Stimulated activated CD8-positive, alpha-beta memory T cell treated with anti-CD3 and anti-CD28 coated beads, Interleukin-7, amount 100 ng/mL, for 24 hours (primary cell): ENCODE measurements at regions not wholly inside any gene's neighbourhood (a gene's known extent, or its start where the extent isn't known, plus 50 kb on each side); places are given as distances from the start of the nearest gene placed in this dataset.
"Not testable (repeated sequence)": the region's sequence is repeated elsewhere in the genome, so short reads cannot be mapped to it uniquely, and the experiment has no call there.

Experiments
- DNase-seq: peaks from one replicate; pipeline ENCODE4 v3.0.0-alpha.2; 2020; ENCODE audit warnings: low read depth

DNA sequence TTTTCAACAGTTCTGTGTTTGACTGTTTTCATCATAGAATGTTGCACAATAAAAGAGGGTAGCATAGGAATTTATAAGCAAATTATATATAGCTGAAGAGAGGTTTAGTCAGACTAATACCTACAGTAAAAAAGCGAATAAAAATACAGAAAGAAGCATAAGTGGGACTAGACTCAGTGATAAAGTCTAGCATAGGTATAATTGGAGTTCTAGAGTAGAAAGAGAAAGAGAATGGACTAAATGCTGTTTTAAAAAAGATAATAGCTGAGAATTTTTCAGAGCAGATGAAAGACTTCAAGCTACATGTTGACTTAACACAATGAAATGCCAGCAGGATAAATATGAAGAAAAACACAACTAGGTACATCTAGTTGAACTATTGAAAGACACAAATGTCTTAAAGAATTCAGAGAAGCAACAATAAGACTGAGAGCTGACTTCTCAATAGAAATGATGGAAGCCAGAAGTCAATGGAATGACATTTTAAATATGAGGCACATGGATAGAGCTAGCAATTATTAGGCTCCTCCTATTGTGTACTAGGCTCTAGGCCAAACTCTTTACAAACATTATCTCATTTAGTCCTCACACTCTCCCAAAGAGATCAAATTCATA is 573.9 kb downstream of the ZNF608 start:
- DNase-seq = no peak

DNA sequence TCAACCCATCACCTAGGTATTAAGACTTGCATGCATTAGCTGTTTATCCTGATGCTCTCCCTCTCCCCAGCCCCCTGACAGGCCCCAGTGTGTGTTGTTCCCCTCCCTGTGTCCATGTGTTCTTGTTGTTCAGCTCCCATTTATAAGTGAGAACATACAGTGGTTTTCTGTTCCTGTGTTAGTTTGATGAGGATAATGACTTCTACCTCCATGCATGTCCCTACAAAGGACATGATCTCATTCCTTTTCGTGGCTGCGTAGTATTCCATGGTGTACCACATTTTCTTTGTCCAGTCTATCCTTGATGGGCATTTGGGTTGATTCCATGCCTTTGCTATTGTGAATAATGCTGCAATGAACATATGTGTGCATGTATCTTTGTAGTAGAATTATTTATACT is 578.3 kb downstream of the ZNF608 start:
- not testable (repeated sequence) for DNase-seq

GRCh38 chr5:124162767-124163532 is 583.5 kb downstream of the ZNF608 start:
- DNase-seq = no peak

GRCh38 chr5:124161266-124161665 is 585.2 kb downstream of the ZNF608 start:
- DNase-seq = no peak

- DNase-seq = no peak
Measured at GRCh38 chr5:124160265-124160664, 586.2 kb downstream of the ZNF608 start.

GRCh38 chr5:124157320-124157719 is 589.1 kb downstream of the ZNF608 start:
- DNase-seq = no peak

DNA sequence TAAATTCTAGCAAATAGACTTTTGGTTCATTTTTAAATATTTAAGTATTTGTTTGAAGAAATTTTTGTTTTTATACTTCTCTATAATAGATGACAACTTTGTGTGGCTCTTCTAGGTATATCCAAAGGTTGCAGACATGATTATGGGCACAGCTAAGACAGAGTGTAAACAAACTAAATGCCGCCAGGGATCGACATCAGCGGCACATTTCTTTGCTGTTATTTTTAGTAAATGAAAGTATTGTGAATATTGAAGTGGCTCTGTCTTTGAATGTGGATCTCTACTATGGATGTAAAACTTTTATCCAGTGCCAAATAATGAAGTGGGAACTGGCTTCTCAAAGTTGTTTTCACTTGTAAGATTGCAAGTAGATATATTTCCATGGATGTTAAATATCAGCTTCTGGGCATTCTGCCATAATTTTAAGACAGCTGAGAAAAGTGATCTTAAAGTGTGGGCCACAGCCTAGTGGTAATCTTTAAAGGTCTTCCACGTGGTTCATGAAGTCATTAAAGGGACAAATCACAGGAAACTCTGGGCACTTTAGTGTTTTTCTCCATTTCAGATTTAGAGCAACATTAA is 589.9 kb downstream of the ZNF608 start:
- DNase-seq = no peak

DNA sequence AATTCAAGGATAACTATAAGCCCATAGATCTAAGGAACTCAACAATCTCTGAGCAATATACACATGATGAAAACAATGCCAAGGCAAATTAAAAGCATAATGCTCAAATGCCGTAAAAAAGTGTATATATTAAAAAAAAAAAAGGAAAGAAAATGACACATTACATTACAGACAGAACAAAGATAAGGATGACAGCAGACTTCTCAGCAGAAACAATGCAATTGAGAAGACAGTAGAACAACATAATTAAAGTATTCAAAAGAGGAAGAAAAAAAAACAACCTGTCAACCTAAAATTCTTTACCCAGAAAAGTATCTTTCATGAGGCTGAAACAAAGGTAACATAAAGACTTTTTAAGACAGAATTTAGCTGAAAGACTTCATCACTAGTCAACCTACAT is 591.7 kb downstream of the ZNF608 start:
- no peak for DNase-seq

- no peak for DNase-seq
Measured at GRCh38 chr5:124153588-124153987, 592.9 kb downstream of the ZNF608 start.

DNA sequence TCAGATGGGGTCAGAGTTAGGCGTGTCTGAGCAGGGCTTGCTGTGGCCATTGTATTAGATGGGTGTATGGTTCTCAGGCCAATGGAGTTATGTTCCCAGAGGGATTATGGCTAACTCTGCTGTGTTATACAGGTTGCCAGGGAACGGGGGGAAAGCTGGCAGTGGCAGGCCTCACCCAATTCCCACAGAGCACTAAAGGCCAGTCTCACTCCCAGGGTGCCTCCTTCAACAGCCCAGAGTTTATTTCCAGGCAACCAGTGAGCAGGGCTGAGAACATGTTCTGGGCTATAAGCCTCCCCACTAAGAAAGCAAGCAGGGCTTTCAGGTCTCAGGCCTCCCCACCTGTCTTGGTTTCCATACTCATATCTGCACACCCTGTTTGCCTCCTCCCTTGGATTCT is 597.9 kb downstream of the ZNF608 start:
- DNase-seq = no peak

DNA sequence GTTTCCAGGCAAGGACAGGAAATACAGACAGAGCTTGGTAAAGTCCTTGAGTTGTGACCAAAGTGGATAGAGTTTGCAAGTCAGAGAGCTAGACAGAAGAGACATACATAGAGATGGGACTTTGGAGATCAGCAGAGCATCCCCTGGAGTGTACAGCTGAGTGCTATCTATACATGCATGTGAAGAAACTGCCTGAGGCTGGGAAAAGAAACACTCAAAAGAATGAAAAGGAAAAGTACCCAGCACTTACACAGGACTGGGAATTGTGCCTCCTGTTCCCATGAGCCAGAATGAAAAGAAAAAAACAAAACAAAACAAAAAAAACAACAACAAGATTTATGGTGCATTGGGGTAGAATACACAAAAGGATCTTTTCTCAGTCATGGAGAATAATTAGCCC is 606.4 kb downstream of the ZNF608 start:
- DNase-seq = no peak

DNA sequence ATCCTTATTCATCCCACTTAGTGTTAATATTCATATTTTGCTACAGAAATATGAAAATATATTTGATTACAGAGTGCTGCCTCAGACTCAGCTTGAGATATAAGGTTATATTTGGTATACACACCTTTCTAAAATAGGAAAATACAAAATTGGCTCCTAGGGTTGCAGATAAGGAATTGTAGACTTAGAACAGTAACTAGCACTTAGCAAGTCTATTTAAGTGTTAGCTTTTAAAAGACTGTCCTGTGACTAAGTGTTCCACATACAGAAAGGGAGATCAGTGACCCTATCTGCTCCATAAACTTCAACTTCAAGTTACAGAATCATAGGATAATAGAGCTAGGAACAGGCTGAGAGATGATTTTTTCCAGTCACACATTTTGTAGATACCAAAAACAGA is 607.0 kb downstream of the ZNF608 start:
- DNase-seq = no peak

- DNase-seq = no peak
Measured at GRCh38 chr5:124136609-124137008, 609.8 kb downstream of the ZNF608 start.

DNA sequence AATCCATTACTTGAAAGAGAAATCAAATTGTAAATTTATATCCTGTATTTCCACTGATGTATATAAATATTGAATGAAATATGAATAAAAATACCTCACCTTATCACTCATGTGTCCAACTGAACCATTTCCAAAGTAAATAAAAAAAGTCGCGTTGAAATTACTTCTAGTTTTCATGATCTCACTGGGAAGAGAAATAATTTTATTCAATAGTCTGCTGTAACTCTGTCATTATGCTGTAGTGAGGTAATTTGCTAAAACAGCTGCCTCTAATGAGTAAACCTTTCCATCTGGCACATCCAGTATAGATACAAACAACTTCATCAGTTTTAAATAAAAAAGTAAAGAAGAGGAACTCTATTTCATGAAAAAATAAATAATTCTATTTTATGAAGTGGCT is 611.5 kb downstream of the ZNF608 start:
- no peak for DNase-seq

DNA sequence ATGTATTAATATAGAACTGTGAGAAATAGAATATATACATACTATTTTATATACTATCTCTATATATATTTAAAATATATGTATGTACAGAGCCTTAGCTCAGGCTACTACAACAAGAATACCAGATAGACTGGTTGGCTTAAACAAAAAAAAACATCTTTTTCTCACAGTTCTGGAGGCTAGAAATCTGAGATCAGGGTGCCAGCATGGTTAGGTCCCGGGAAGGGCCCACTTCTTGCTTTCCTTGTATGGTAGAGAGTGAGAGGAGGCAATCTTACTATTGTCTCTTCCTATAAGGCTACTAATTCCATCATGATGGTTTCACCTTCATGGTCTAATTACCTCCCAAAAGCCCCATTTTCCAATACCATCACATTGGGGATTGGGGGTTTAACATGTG is 613.0 kb downstream of the ZNF608 start:
- no peak for DNase-seq

DNA sequence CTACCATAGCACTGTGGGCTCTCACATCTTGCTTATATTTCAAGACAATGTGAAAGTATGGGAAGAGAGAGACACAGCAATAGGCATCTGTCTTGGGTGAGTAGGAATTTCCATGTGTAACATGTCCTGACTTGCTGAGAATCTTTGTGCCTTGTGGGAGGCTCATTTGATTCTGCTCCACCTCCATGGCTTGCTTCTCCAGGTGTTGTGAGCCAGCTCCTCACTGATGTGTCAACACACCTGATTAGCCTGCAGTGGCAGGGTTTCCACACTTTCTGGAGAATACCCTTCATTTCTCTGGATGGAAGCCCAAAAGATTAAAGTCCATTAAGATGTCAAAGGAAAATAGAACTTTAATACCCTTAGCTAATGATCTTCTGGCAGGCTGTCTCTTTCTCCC is 613.6 kb downstream of the ZNF608 start:
- no peak for DNase-seq

GRCh38 chr5:124131466-124131865 is 615.0 kb downstream of the ZNF608 start:
- DNase-seq = no peak

DNA sequence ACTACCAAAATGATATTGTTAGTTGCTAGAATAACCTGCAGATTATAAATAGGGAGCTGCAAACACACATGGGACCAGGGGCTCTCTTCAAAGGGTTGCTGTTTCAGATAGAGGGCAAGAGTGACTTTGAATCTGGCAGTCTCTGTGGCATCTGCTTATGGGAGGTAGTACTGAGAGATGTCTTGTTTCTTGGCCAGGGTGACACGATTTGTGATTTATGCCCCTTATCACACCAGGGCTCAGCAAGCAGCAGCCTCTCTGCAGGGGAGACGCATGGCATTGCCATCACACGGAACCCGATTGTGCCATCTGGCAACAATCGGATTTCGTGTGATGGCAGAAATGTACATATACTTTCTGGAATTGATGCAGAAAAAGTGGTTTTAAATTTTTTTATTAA is 615.6 kb downstream of the ZNF608 start:
- DNase-seq = no peak

DNA sequence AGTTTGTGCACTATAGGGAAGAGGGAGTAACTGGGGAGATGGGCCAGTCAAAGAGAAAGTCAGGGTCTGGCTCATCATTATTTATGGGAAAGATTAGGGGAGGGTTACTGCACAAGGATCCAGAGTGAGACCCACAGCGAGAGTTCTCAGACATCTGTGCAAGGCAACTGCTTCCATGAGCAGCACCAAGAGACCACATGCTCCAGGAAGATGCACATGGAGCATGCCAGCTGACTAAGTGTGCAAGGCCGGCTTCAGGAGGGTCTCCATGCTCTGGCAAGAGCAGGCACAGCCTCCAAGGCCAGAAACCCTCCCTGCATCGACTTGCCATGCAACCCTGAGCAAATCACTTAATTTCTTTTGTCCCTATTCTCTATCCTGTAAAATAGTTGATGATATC is 616.9 kb downstream of the CSNK1G3 start:
- DNase-seq = no peak

DNA sequence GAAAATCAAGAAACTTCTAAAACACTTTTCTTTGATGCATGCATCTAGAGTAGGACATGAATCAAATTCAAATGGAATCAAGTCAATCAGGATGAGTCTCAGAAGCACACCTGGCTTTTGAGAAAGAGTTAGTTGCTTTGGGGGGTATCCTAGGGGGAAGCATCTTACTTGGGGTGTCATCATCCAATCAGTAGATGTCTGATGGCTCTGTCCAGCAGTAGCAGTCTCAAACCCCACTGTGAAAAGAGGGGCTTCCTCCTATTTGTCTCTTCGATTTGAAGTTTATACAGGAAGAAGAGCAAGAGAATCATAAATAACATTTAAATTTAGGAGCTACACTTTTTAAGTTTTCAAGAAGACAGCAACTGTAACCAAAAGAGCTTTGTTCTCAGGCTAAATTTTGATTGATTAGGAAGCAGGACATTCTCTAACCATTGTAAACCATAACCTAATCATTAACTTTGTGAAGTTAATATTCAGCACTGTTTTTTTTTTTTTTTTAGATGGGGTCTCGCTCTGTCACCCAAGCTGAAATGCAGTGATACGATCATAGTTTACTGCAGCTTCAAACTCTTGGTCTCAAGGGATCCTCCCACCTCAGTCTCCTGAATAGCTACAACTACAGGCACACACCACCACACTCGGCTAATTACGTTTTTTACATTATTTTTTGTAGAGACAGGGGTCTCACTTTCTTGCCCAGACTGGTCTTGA is 614.7 kb downstream of the CSNK1G3 start:
- DNase-seq = no peak

- no peak for DNase-seq
Measured at GRCh38 chr5:124124711-124125229, 612.8 kb downstream of the CSNK1G3 start.

GRCh38 chr5:124121198-124121597 is 609.2 kb downstream of the CSNK1G3 start:
- DNase-seq = no peak

DNA sequence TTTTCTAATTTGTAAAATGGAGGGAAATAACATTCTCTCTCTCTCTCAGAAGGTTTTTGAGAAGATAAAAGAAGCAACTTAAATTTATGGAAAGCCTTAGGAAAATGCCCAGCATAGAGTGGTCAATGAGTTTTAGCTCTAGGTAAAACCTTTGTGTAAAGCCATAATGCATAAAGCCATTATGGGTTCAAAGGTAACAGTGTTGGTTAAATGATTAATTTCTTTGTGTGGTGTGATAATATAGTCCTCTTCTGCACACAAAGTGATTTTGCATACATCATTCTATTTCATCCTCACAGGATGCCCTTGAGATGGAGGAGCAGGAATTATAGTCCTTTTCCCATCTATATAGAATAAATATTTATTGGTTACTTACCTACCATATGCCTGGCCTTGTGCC is 602.9 kb downstream of the CSNK1G3 start:
- DNase-seq = no peak
